ENCODE measurements at regions not wholly inside any gene's neighbourhood (a gene's known extent, or its start where the extent isn't known, plus 50 kb on each side); places are given as distances from the start of the nearest gene placed in this dataset.

DNA sequence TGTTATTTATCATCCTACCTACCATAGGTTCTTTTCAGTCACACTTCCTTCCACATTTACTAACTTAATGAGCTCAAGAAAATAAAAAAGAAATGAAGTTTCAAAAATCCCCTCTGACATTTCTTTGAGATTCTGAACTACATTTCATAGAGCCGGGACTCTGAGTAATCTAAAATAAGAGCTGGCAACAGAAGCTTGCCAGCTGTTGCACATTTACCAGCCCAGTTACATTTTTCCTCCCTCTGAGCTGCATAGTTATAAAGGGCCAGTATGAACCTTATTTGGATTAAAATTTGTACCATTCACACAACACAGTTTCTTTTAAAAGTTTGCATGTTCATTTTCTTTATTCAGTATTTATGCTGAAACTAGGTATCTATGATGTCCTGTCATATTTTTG, 119.5 kb upstream of the CAV2 start:
- H2AFZ ChIP-seq (ENCODE audit: low read length) = no peak overlapping the region
- no CpG with 5 or more reads among the region's 1 CpG for WGBS (ENCODE audit: extremely low coverage, insufficient read length, low lambda C conversion rate)
- H3K4me1 ChIP-seq (ENCODE audit: insufficient read depth, low read length) = no peaks in the 10 kb centered on the region
- H3K27ac Mint-ChIP-seq = no peak overlapping the region
- no peak overlapping the region for H2BK120ac ChIP-seq (ENCODE audit: low read depth, low read length, poor library complexity, severe bottlenecking)
- no peak overlapping the region for H3K4me2 ChIP-seq (ENCODE audit: insufficient read depth, insufficient read length, low read length)
- peaks cover 23 to 27% of the 10 kb centered on the region in 2 experiments for H3K4me1 Mint-ChIP-seq
- TF ChIP-seq, protein P1, sequence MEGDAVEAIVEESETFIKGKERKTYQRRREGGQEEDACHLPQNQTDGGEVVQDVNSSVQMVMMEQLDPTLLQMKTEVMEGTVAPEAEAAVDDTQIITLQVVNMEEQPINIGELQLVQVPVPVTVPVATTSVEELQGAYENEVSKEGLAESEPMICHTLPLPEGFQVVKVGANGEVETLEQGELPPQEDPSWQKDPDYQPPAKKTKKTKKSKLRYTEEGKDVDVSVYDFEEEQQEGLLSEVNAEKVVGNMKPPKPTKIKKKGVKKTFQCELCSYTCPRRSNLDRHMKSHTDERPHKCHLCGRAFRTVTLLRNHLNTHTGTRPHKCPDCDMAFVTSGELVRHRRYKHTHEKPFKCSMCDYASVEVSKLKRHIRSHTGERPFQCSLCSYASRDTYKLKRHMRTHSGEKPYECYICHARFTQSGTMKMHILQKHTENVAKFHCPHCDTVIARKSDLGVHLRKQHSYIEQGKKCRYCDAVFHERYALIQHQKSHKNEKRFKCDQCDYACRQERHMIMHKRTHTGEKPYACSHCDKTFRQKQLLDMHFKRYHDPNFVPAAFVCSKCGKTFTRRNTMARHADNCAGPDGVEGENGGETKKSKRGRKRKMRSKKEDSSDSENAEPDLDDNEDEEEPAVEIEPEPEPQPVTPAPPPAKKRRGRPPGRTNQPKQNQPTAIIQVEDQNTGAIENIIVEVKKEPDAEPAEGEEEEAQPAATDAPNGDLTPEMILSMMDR (conservative IDR thresholded peaks at IDR 0.05) = no peak
- H3K27ac ChIP-seq (ENCODE audit: insufficient read length, low read depth, low read length) = no peak overlapping the region
- H2BK20ac ChIP-seq (ENCODE audit: low read depth, low read length, poor library complexity, severe bottlenecking) = no peak overlapping the region
- no peak overlapping the region for H2BK12ac ChIP-seq (ENCODE audit: insufficient read length, low read depth, low read length)
- H4K5ac ChIP-seq (ENCODE audit: insufficient read length, low read depth, low read length) = no peak overlapping the region
- no peaks in the 10 kb centered on the region for H3K27me3 ChIP-seq (ENCODE audit: insufficient read depth, low read length)
- H2AK5ac ChIP-seq (ENCODE audit: insufficient read length, low read length) = no peak overlapping the region
- no peaks in the 10 kb centered on the region for H3K79me1 ChIP-seq (ENCODE audit: insufficient read depth, low read depth, low read length, poor library complexity, severe bottlenecking)
- H3K9ac ChIP-seq (ENCODE audit: extremely low read depth, insufficient read length, low read length) = no peak overlapping the region
- H4K91ac ChIP-seq (ENCODE audit: insufficient read length, low read depth, low read length) = no peak overlapping the region
- DNase-seq = no peak
- H2BK5ac ChIP-seq (ENCODE audit: insufficient read length, low read length) = no peak overlapping the region
- H4K20me1 ChIP-seq (ENCODE audit: control insufficient read depth, insufficient read depth, insufficient read length) = no peaks in the 10 kb centered on the region
- no peaks in the 10 kb centered on the region for H3K23me2 ChIP-seq (ENCODE audit: insufficient read length, low read depth, low read length, poor library complexity, severe bottlenecking)
- H3K23ac ChIP-seq (ENCODE audit: insufficient read length, low read depth, low read length) = no peak overlapping the region
- H3K27me3 Mint-ChIP-seq (ENCODE audit: low read depth) = no peaks in the 10 kb centered on the region
- no peak overlapping the region for H3T11ph ChIP-seq (ENCODE audit: low read length)
- H3K56ac ChIP-seq (ENCODE audit: insufficient read length, low read depth, low read length) = no peak overlapping the region
- H2BK15ac ChIP-seq (ENCODE audit: low read depth, low read length) = no peak overlapping the region
- H3K4me3 Mint-ChIP-seq = no peak overlapping the region
- H3K9me3 Mint-ChIP-seq = peaks cover 0 to 6% of the 10 kb centered on the region in 2 experiments; a peak in 2 of 5 replicates
- no peak overlapping the region for H3K14ac ChIP-seq (ENCODE audit: insufficient read depth, low read length)
- no peaks in the 10 kb centered on the region for H3K9me3 ChIP-seq (ENCODE audit: control insufficient read depth, low read depth, low read length)
- no peak overlapping the region for H3K18ac ChIP-seq (ENCODE audit: insufficient read length, low read depth, low read length)
- H3K36me3 Mint-ChIP-seq (ENCODE audit: insufficient read depth in 1 of 3, low read depth in 3 of 3) = peaks cover 0 to 5% (median 1%) of the 10 kb centered on the region in 3 experiments; a peak in 3 of 7 replicates
- no peak overlapping the region for H4K8ac ChIP-seq (replicated peaks; ENCODE audit: insufficient read length, low read depth, low read length)
- no peak overlapping the region for H3K4ac ChIP-seq (ENCODE audit: low read depth, low read length)
- no peaks in the 10 kb centered on the region for H3K79me2 ChIP-seq (ENCODE audit: insufficient read depth, low read length)

All from H9 (cell line).